Type B pancreatic cell (in vitro differentiated cells): ENCODE measurements at regions not wholly inside any gene's neighbourhood (a gene's known extent, or its start where the extent isn't known, plus 50 kb on each side); places are given as distances from the start of the nearest gene placed in this dataset.

Source experiments
- DNase-seq: peaks from one replicate; pipeline ENCODE4 v3.0.0; 2021; ENCODE audit warnings: mixed read lengths; ENCODE audit not compliant: unreplicated experiment; ENCODE audit errors: extremely low spot score
- H3K27ac Mint-ChIP-seq: 2 replicates; pipeline ENCODE4 v1.8.0; 2021; ENCODE audit warnings: mild to moderate bottlenecking, mixed read lengths
- H3K27me3 Mint-ChIP-seq: 2 replicates; pipeline ENCODE4 v1.8.0; 2021; ENCODE audit warnings: mixed read lengths
- H3K36me3 Mint-ChIP-seq: 2 replicates; pipeline ENCODE4 v1.8.0; 2021; ENCODE audit warnings: mixed read lengths
- H3K4me1 Mint-ChIP-seq: one replicate; pipeline ENCODE4 v1.8.0; 2021; ENCODE audit warnings: mixed read lengths; ENCODE audit not compliant: unreplicated experiment
- H3K4me3 Mint-ChIP-seq: 2 replicates; pipeline ENCODE4 v1.8.0; 2021; ENCODE audit warnings: mild to moderate bottlenecking, mixed read lengths
- H3K9me3 Mint-ChIP-seq: 2 replicates; pipeline ENCODE4 v1.8.0; 2021; ENCODE audit warnings: mixed read lengths
- TF ChIP-seq, protein P1 (sequence below): fragments of 200-600 bp; sonication (generic); conservative IDR thresholded peaks from 2 replicates; pipeline ENCODE4 v1.5.0; 2021; ENCODE audit warnings: antibody characterized with exemption, mild to moderate bottlenecking

DNA sequence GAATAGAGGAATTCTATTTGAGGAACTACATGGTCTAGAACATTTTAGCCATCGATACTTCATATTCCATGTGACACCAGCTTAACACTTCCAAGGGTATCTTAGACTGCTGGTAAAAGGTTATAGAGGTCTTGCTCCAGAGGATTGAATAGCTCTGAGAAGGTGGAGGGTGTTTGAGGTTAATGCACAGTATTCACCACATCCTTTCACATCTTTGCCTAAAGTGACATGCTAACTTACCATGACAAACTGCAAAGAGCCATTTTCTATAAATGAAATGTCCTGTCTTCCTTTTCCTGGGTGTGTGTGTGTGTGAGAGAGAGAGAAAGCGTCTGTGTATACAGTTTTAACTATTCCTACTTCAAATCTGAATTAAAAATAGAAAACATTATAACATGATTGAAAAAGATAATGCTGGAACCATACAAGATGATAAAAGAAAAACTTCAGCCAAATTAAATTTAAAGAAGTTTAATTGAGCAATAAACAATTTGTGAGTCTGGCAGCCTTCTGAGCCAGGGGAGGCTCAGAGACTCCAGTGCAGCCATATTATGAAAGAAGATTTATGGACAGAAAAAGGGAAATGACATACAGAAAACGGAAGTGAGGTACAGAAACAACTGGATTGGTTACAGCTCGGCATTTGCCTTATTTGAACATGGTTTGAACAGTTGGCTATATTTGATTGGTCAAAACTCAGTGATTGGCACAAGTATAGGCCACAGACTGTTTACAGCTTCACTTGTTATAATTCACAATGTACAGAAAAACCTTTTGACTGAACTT, 320.9 kb upstream of the CCDC179 start:
- TF ChIP-seq, protein P1, sequence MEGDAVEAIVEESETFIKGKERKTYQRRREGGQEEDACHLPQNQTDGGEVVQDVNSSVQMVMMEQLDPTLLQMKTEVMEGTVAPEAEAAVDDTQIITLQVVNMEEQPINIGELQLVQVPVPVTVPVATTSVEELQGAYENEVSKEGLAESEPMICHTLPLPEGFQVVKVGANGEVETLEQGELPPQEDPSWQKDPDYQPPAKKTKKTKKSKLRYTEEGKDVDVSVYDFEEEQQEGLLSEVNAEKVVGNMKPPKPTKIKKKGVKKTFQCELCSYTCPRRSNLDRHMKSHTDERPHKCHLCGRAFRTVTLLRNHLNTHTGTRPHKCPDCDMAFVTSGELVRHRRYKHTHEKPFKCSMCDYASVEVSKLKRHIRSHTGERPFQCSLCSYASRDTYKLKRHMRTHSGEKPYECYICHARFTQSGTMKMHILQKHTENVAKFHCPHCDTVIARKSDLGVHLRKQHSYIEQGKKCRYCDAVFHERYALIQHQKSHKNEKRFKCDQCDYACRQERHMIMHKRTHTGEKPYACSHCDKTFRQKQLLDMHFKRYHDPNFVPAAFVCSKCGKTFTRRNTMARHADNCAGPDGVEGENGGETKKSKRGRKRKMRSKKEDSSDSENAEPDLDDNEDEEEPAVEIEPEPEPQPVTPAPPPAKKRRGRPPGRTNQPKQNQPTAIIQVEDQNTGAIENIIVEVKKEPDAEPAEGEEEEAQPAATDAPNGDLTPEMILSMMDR = no peak
- Mint-ChIP-seq H3K27me3 (no peaks in the 10 kb centered on the region), H3K9me3 (no peaks in the 10 kb centered on the region), H3K36me3 (no peaks in the 10 kb centered on the region), H3K4me3 (no peak overlapping the region), H3K27ac (no peak overlapping the region), H3K4me1 (no peaks in the 10 kb centered on the region)
- DNase-seq = no peak

DNA sequence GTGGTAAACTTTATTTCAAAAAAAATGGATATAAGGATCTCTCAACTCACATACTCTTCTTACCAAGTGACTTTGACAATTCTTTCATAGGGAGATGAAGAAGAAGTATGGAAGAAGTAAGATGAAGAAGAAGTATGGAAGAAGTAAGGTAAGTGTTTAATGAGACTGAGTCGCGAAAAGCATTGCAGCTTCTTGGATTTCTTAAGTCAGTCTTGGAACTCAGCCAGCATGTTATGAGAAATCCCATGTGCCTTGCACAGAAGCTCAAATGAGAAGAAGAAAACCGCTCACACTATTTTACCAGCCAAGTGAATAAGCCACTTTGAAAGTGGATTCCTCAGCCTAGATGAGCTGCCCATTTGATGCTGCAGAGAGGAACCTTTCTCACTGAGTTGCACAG, 332.0 kb upstream of the CCDC179 start:
- H3K9me3 Mint-ChIP-seq = no peaks in the 10 kb centered on the region
- H3K4me3 Mint-ChIP-seq = no peak overlapping the region
- TF ChIP-seq, protein P1 = no peak
- H3K27me3 Mint-ChIP-seq = no peaks in the 10 kb centered on the region
- no peaks in the 10 kb centered on the region for H3K4me1 Mint-ChIP-seq
- no peak overlapping the region for H3K27ac Mint-ChIP-seq
- DNase-seq = no peak
- no peaks in the 10 kb centered on the region for H3K36me3 Mint-ChIP-seq

DNA sequence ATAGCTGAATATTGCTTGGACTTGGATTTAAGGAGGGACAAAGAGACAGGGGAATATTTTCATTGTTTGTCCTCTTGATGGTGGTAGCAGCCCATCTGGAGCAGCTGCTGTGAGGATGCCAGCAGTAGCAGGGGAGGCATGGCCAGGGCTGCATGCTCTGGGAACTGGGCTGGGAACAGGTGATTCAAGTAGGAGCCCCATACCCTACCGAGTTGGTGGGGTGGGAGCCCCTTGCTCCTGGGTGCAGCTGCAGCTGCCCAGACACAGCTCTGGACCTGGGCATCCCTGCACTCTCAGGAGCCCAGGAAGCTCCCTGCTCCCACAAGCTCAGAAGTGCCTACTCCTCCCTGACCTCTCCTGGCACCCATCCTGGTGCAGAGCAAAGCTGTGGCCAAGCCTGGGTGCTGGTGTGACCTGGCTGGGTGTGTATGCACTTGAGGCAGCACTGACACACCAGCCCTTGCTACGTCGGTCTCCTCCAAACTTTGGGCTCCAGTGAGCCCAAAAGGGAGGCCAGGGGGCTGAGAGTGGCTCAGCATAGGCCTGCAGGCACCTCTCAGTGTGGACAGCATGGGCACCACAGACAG, 341.8 kb upstream of the CCDC179 start:
- TF ChIP-seq, protein P1 = no peak

DNA sequence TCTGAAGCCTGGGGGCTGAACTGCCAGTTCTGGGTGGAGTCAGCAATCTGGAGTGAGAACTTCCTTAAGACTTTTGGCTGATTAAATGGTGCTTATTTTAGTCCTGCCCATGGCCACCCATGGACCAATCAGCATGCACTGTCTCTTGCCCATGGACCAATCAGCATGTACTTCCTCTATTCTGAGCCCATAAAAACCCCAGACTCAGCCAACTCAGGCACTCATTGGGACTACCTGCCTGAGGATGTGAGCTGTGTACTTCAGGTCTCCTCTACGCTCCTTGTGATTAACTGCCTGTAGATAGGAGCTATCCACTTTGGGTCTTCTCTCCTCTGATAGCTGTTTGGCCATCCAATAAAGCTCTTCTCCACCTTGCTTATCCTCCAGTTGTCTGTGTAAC, 342.3 kb upstream of the CCDC179 start:
- Mint-ChIP-seq H3K27ac (no peak overlapping the region), H3K27me3 (no peaks in the 10 kb centered on the region), H3K9me3 (peaks cover 7% of the 10 kb centered on the region), H3K4me1 (no peaks in the 10 kb centered on the region), H3K4me3 (no peak overlapping the region), H3K36me3 (peaks cover 4% of the 10 kb centered on the region)
- TF ChIP-seq, protein P1 = no peak
- no peak for DNase-seq

More for the DNA sequence above, 341.8 kb upstream of the CCDC179 start:
- no peak for DNase-seq
- Mint-ChIP-seq H3K36me3 (peaks cover 4% of the 10 kb centered on the region), H3K27me3 (no peaks in the 10 kb centered on the region), H3K9me3 (peaks cover 8% of the 10 kb centered on the region), H3K27ac (no peak overlapping the region), H3K4me1 (no peaks in the 10 kb centered on the region), H3K4me3 (no peak overlapping the region)

DNA sequence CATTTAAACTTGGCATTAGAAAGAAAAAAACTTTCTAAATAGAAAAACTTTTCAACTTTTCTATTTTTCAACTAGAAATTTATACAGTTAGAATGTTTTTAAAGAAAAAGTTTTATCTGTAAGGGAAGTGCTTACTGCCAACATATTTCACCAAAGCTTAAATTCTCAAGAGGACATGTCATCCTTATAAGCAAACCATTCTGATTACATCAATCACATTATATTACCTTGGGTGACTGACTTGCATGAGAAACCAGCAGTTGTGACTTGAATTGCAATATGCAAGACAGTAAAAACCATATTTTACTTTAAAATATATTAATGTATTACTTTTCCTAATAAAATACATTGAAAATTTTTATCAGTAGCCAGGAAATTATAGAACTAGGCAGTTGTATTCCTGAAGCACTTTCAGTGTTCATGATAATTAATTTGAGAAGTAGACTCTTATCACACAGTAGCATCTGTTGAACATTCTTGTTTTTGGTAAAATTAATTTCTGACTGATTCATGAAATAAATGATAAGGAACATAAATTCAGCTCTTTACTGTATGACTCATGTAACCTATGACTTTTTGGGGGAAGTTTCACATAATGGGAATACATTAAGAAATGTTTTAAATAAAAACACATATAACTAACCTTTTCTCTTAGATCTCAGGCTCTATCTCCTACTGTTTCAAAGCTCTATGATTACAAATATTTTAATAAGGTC, 345.0 kb upstream of the CCDC179 start:
- no peak overlapping the region for H3K4me3 Mint-ChIP-seq
- no peaks in the 10 kb centered on the region for H3K4me1 Mint-ChIP-seq
- no peaks in the 10 kb centered on the region for H3K27me3 Mint-ChIP-seq
- H3K9me3 Mint-ChIP-seq = no peaks in the 10 kb centered on the region
- DNase-seq = no peak
- no peaks in the 10 kb centered on the region for H3K36me3 Mint-ChIP-seq
- no peak overlapping the region for H3K27ac Mint-ChIP-seq
- TF ChIP-seq, protein P1 = no peak
